Forelimb muscle (tissue), 1 donor: ENCODE measurements at regions not wholly inside any gene's neighbourhood (a gene's known extent, or its start where the extent isn't known, plus 50 kb on each side); places are given as distances from the start of the nearest gene placed in this dataset.

Source experiments
- DNase-seq: peaks from one replicate; pipeline ENCODE4 v3.0.0-alpha.2; 2013; ENCODE audit warnings: low read depth

DNA sequence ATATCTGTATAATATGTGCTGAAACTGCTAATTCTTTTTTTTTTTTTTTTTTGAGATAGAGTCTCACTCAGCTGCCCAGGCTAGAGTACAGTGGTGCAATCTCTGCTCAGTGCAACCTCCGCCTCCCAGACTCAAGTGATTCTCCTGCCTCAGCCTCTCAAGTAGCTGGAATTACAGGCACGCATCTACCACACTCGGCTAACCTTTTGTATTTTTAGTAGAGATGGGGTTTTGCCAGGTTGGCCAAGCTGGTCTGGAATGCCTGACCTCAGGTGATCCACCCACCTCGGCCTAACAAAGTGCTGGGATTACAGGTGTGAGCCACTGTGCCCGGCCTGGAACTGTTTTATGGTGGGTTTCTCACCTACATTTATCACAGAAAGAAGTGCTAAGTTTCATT, 307.8 kb upstream of the STT3B start:
- DNase-seq: no peak

DNA sequence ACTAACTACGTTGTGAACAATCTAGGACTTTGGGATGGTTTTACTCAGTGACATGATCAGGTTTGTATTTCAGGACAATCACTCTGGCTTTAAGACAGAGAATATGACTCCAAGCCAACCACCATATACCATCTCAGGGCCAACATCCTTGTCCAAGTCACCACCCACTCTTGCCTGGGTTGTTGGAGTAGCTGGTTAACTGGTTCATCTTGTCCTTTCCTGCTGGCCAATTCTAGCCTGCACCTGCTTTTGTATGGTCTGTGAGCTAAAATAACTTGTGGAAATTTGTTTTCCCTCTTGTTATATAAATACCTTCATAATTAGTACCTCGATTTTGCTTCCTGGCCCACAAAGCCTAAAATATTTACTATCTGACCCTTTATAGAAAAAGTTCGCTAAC, 306.8 kb upstream of the STT3B start:
- DNase-seq: no peak

DNA sequence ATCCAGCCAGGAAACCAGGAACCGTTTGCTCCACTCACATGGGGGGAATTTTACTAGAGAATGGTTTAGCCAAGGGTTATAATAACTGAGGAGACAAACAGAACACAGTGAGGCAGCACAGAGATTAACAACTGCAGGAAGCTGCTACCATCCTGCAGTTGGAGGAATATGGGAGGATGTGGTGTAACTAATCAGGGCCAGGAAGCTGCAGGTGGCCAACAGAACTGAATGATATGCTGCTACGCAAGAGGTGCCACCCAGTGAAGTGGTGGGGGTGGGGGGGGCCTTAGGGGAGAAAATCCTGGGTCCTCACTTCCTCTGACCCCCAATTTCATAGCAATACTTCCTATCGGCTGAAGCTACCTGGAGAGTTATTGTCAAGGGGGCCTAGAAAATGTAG, 306.4 kb upstream of the STT3B start:
- no peak for DNase-seq

DNA sequence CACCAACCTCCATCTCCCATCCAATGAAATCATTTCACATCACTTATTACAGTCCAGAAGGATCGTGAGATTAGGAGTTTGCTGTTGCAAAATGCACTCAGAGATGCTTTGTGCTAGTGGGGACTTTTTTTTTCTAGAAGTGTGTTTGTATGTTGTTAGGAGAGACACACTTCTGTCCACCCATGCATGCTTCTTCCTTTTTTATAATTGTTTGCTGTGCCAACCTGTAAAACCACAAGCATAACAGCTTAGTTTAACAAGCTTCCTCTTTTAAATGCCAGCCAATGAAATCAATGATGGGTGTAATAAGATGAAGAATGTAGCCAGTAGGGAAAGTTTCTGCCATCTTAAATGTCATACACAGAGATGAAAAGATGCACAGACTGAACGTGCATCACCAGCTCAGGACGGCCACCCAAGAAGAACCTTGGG, 305.6 kb upstream of the STT3B start:
- no peak for DNase-seq

DNA sequence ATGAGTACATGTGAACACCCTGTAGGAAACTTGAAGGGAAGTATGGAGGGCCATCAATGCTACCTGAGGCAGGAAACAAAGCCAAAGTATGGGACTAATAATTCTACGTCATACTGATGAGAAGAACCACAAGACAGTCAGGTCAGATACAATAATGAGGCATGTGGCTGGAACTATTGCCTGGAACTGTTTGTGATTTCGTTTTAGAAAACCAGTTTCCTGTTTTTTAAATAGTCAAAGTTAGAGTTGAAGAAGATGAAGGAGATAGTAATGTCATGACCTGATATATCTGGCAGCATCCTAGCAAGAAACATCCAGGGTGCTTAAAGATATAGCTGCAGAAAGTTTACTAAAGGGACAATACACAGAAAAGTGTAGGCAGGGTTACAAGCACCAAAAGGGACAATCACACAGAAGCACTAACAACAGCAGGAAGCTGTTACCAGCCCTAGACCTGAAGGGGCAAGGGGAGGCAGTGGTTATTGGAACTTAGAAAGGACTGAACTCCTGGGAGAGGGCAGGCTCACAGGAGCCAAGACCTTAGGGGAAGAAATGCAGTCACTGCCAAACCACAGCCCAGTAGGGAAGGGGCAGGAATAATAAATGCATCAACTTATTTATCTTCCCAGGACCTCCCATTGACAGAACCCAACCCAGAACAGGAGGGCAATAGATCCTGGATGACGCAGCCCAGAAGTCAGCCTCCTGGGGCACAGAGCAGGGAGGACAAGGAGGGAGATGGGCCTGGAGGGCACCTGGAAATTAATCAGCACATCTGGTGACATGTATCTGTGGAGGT, 302.1 kb upstream of the STT3B start:
- no peak for DNase-seq

DNA sequence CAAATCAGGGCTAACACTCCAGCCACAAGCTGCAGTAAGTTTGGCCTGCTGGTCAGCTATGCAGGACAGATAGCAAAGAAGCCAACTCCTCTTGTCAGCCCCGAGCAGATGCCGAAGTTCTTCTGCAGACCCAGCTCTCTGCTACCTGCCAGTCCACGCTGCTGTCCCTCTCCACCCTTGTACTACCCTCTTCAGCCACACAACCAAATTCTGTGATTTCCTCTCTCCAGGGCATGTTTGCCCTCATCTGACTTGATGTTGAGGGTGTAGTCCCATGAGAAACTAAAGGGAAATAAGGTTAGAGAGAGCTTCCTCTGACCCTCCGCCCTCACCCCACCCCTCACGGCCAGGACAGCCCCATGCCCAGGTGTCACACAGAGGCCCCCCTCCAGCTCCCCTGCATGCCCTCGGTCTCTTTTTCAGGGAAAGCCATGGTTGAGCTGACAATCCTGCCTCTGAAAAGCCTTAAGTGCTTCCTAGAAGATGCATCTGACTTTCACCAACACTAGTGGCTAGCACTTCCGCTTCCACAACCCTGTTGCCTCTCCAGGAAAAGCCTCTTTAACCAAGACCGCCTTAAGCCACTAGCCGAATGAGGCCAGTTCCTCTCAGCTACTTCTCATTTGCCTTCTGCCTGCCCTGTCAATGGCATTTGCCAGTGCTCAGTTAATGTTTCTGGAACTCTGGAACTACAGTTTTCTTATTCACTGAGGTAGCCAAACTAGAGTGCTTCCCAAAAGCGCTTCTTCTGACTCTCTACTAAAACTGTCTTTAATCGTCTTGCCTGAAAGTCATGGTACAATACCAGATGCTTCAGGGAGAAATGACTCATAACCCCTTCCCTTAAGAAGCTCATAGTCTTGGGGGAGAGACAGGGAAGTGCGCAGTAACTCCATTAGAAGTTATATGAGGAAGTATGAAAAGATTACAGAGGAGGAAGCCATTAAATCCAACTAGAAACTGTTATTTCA, 300.4 kb upstream of the STT3B start:
- DNase-seq: no peak

DNA sequence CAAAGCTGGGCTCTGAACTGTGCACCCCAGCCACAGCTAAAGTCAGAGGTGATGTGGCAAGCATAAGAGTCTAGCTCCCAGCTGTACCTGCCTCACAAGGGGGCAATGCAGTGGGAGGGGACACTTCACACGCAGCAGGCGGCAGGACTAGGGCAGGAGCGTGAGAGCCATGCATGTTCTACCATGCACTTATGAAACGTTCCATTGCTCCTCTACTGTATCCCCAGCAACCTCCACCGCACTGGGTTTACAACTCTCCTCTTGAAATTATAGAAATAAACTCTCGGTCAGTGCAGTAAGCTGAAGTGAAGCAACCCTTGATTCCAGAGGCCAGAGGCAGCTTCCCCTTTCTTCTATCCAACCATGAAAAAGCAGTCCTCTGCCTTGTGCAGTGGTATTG, 298.6 kb upstream of the STT3B start:
- no peak for DNase-seq

DNA sequence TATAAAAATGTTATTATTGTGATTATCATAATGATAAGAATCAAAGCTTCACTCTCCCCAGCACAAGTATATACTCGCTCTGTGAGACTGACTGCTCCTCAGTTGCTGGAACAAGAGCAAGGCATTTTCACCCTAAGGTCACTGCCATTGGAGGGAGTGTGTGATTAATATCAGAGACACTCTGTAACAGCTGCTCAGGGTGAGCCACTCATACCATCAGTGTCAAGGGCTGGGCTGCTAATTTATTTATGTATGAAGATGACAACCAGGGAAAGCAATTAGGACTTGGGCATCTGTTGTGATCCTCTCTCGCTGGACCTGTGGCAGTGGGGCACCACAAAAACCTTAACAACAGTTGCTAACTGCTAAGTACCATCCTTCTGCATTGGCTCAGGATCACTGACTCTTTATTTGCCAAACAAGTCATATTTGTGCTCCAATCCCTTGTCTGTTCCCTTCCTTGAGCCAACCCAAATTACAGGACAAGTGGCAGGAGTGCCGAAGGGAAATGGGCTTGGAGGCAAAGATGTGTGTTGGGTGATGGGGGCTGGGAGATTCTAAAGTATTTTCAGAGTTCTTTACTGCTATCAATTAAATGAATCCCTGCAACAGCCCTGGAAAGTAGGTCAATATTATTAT, 297.5 kb upstream of the STT3B start:
- DNase-seq: no peak

DNA sequence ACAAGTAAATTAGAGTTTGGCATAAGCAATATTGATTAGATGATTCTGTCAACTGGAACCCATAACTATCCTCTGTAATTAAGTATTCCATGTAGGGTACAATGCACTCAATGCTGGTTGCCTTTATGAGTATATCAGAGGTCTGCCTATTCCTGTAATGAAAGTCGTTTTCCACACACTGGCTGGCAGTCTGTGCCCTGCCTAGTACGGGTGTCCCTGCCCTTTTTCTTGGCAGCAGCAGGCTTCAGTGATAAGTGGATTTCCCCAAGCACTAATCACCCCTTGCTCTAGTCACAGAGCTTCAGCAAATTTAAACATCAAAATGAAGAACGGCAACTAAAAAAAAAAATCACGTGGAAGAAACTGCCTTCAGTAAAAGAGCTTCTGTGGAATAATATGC, 294.8 kb upstream of the STT3B start:
- no peak for DNase-seq

DNA sequence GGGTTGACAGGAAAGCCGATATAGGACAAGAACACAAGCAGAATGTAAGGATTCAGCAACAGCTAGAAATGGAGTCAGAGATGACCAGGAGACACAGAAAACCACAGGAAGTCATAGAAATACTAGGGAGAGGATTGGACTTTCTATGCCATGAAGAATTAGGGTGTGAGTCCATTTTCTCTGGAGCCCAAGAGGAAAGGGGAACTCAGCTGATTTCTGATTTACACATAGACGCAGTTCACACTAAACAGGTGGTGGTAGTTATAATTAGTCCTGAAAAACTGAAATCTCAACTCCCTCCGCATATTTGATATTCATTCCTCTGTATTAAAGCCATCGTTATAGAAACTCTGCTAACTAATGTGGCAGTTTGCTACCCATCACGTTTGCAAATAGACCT, 292.7 kb upstream of the STT3B start:
- no peak for DNase-seq

DNA sequence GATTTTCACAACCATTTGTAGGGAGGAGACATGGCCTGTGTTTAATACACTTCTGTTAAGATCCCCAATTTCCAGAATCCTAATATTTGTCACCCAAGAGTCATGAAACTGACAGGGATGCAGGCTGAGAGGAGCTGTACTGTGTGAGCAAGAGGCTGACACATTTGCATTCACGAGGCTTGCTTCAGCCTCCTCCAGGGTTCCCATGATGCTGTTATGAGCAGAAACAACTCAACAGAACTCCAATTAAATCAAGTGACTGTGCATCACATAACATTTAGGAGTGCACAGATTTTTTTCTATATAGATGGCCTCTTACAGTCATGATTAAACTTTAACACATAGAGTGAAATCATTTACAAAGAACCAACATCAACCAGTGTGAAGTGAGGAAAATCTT, 292.3 kb upstream of the STT3B start:
- no peak for DNase-seq

DNA sequence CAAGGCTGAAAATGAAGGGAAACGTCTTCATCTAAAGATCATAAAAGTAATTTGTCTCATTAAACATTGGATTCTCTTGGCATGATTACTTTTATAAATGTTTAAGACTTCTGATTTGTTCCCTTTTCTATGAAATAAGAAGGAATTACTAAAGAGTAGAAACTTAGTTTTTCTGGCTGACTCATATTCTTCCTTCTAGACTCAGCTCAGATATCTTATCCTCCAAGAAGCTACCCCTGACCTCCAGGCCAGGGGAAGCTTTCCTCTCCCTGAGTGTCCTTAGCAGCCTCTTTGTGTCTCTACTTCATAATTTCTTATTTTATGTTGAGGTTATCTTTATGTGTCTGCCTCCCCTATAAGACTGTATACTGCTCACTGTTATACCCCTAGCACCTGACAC, 291.9 kb upstream of the STT3B start:
- no peak for DNase-seq

DNA sequence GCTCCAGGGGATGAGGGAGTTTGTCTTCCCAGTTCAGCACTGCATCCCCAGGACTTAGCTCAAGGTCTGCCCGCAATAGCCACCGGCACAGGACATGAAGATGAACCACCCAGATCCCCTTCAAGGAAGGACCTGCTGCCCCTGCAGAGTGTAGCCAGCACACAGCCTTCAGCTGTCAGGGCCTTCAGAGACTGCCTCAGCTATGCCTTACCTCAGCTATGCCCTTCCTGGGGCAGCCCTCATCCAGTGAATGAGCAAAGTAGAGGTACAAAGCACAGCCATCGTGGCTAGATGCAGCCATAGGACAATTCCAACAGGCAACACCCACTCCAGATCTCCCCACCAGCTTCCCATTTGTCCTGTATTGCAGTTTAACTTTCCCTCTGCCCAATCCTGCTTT, 291.2 kb upstream of the STT3B start:
- no peak for DNase-seq

DNA sequence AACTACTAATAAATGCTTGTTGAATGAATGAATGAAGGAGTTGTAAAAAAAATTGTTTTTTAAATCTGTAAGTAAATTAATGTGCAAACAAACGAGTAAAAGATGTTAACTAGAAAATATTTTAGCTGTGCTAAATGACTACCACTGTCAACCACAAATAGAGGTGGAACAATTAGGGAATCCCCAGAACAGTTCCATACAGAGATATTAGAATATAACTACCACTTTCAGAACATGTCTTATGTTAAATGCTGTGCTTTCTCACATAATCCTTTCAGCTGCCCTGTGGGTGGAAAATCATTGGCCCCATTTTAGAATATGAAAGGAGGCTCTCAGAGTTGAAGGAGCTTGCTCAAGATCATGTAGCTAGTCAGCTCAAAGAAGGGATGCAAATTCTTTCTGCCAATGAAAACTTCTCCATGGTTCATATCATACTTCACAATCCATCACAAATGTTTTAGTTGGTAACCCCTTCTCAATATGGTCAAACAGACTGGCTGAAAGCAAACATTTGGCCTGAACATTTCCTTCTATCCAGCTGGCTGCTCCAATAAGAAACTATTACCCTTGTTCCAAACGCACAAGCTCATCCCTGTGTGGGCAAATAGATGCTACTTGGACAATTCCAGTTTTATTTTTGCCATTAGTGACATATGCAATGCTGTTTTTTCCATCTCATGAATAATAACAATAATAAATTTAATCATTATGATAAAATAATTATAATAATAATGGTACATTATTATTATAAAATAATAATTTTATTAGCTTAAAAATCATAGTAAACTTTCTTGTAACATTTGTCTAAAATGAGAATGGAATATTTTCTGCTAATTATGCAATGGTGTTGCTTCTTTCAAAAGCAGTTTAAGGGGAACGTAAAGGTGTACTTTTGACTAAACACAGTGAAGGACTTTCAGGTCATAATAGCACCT, 290.4 kb upstream of the STT3B start:
- DNase-seq: no peak

DNA sequence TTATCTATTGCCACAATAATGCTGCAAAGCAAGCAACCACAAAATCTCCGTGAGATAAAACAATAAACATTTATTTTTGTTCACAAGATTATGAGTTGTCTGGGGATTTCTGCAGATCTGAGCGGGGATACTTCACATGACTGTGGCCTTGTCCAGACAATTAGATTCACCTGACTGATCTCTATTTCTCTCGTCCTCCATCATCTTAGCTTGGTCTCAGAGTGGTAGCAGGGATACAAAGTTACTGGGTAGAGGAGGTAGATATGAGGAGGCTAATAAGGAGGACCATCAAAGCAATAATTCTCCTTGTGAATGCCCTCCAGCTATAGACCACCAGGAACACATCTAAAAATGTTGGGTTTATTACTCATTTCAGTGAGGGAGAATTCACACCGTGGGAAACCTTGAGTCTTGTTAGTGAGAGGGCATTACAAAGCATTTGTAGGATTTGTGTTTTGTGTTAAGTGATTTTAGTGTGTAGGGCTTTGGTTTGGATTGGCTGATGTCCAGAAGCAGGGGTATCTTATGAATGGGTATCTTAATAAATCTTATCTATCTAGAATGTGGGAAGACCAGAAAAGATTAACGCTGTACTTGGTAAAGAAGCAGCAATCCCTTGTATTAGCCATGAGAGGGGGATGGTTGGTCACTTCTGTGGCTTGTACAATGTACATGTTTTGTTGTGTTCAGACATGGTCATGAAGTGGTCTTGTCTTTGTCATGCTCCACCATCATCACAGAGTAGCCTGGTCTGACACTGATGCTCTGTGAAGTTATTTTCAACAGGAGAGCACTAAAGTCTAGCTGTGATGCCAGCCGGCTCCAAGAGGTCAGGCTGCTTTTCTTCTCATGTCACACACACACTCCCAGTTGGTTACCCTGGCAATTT, 287.6 kb upstream of the STT3B start:
- DNase-seq: no peak

DNA sequence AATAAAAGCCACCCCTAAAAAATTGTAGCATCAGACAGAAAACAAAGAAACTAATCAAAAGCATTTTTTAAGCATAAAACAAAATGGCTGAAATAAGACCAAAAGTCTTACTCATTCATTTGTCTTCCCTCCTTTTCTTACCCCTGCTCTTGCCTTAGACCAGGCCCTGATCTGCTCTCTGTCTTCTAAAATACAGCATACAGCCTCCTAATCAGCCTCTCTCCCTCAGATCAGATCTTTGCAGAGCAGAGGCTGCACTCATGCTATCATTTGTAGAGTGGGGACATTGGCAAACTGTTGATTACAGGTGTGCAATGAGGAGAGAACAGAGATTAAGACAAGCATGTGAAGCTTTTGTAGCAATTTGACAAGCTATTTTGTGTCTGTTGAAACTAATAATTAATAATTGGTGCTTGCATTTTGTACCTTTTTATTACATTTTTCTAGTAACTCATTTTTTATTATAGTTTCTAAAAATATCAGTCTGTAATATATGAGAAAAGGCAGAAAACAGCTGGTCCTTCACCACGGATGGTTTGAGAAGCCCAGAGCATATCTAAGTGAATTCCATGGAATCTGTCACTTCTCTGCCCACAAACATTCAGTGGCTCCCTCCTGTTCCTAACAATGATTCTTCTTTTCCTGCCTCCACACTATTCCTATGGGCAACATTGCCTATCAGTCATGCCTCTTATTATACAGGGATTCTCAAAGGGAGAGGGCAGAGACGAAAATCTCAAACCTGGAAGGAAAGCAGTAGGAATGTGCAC, 286.2 kb upstream of the STT3B start:
- no peak for DNase-seq

DNA sequence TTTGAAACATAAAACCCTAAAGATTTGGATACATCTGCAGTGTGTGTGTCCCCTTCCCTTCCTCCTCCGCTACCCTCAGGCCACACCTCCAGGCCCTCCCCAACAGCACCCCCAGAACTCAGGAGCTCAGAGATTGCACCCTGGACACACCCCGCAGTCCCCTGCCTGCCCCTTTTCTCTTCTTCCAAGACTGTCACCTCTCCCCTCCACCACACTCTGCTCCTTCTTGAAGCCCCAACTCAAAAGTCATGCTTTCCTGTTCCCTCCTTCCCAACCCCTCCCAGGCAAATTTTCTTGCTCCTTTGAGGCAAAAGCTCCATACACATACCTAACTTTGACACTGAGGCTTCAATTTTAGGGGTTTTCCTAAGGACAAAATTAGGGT, 285.7 kb upstream of the STT3B start:
- no peak for DNase-seq

DNA sequence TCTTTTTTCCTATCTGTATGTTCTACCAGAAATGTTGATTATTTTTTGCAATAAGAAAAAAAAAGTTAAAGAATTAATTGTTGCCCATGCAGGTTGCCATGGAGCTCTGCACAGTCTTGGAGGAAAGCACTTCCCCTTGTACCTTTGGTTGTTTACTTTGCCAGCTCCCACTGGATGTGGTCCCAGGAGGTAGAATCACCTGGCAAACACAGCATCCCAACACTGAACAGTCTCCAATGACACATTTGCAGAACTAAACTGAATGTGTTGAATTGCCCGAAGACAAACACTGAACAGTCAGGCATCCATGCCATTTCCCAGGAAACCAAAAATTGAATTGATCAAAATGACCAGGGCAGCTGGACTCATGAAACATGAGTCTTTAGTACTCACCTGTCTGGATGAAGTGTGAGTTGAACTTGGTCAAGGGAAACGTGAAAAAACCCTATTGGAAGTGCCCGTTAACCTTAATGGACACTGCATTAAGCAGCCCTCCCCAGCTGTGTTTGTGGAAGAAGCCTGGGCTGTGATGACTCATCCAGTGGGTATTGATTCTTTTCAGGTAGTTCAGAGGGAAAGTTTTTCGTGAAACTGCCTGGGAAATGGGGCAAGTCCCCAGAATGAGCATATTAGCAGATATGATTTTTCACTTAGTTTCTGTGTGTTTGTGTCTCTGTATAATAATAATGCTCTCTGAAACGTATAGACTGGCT, 284.7 kb upstream of the STT3B start:
- no peak for DNase-seq

DNA sequence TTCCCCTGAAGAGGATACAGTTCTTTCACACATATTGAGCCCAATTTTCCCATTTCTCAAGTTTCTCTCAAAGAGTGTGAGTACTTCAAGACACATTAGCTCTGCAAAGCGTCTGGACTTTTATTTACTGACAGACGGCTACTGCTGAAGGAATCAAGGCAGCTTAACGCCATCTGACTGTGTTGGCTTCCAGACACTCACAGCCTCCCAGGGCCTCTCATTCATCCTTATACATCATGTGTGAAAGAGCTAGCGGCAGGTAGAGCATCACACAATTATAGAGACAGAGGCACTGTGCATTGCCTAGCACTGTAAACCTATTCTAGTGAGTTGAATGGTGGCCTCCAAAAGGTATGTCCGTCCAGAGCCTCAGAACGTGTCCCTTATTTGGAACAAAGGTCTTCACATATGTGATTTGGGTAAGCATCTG, 284.1 kb upstream of the STT3B start:
- DNase-seq: no peak
